ENCODE measurements at regions not wholly inside any gene's neighbourhood (a gene's known extent, or its start where the extent isn't known, plus 50 kb on each side); places are given as distances from the start of the nearest gene placed in this dataset.

- peak; percentile 10 for ATAC-seq (ENCODE audit: insufficient read depth, low FRiP score)
- WGBS, 2 donors: 75 to 85% methylated on average over 6 of the region's 6 CpGs
- H3K27ac ChIP-seq (ENCODE audit: low read depth in 1 of 2, low read length in 1 of 2): no peak overlapping the region
These were observed 518.5 kb downstream of the CD83 start for GRCh38 chr6:14635934-14636591.

GRCh38 chr6:14638435-14638905 is 520.9 kb downstream of the CD83 start:
- TF ChIP-seq CTCF (IDR thresholded peaks at IDR 0.05; ENCODE audit: control extremely low read depth, extremely low read depth): no peak
- H3K27ac ChIP-seq (ENCODE audit: low read depth in 1 of 2, low read length in 1 of 2): peak overlapping the region in 1 of 2 donors; percentile 96
- no peak for ATAC-seq (ENCODE audit: insufficient read depth, low FRiP score)
- H3K4me1 ChIP-seq (ENCODE audit: control insufficient read depth in 5 of 5, insufficient read depth in 5 of 5, low read length in 5 of 5): peaks cover 0 to 15% (median 7%) of the 10 kb centered on the region in 5 donors
- H3K36me3 ChIP-seq (ENCODE audit: control insufficient read depth in 4 of 4, insufficient read depth in 4 of 4, low read length in 4 of 4): no peaks in the 10 kb centered on the region
- peaks cover 0 to 3% (median 0%) of the 10 kb centered on the region in 3 donors for H3K27me3 ChIP-seq (ENCODE audit: control insufficient read depth in 3 of 3, insufficient read depth in 3 of 3, low read length in 2 of 3)
- WGBS, 2 donors: 39 to 49% methylated on average over 4 of the region's 4 CpGs
- no peak overlapping the region for H3K4me3 ChIP-seq
- H3K9ac ChIP-seq (ENCODE audit: insufficient read depth in 1 of 2, low read length in 2 of 2): no peak overlapping the region
- H3K9me3 ChIP-seq (ENCODE audit: control insufficient read depth in 4 of 4, insufficient read depth in 3 of 4, low read length in 3 of 4): no peaks in the 10 kb centered on the region
- DNase-seq: no peak

More at GRCh38 chr6:14635934-14636591, 518.5 kb downstream of the CD83 start:
- TF ChIP-seq CTCF (IDR thresholded peaks at IDR 0.05; ENCODE audit: control extremely low read depth, extremely low read depth): no peak
- no peak for DNase-seq
- Histone ChIP-seq H3K36me3 (ENCODE audit: control insufficient read depth in 4 of 4, insufficient read depth in 4 of 4, low read length in 4 of 4) (no peaks in the 10 kb centered on the region), H3K4me1 (ENCODE audit: control insufficient read depth in 5 of 5, insufficient read depth in 5 of 5, low read length in 5 of 5) (peaks cover 0 to 15% (median 7%) of the 10 kb centered on the region in 5 donors), H3K9ac (ENCODE audit: insufficient read depth in 1 of 2, low read length in 2 of 2) (no peak overlapping the region), H3K27me3 (ENCODE audit: control insufficient read depth in 3 of 3, insufficient read depth in 3 of 3, low read length in 2 of 3) (peaks cover 0 to 7% (median 3%) of the 10 kb centered on the region in 3 donors), H3K4me3 (no peak overlapping the region), H3K9me3 (ENCODE audit: control insufficient read depth in 4 of 4, insufficient read depth in 3 of 4, low read length in 3 of 4) (no peaks in the 10 kb centered on the region)

- ATAC-seq (ENCODE audit: insufficient read depth, low FRiP score) (no peak), DNase-seq (peak; percentile 73 to 85 (median 81))
- H3K27ac ChIP-seq (ENCODE audit: low read depth in 1 of 2, low read length in 1 of 2): peak overlapping the region in 1 of 2 donors; percentile 96
- no peak overlapping the region for H3K4me3 ChIP-seq
- H3K36me3 ChIP-seq (ENCODE audit: control insufficient read depth in 4 of 4, insufficient read depth in 4 of 4, low read length in 4 of 4): no peaks in the 10 kb centered on the region
- peaks cover 0 to 3% (median 0%) of the 10 kb centered on the region in 3 donors for H3K27me3 ChIP-seq (ENCODE audit: control insufficient read depth in 3 of 3, insufficient read depth in 3 of 3, low read length in 2 of 3)
- H3K9me3 ChIP-seq (ENCODE audit: control insufficient read depth in 4 of 4, insufficient read depth in 3 of 4, low read length in 3 of 4): peaks cover 0 to 2% (median 0%) of the 10 kb centered on the region in 4 donors
- no peak for TF ChIP-seq CTCF (IDR thresholded peaks at IDR 0.05; ENCODE audit: control extremely low read depth, extremely low read depth)
- WGBS, 2 donors: 9 to 19% methylated on average over 13 of the region's 13 CpGs
- peaks cover 0 to 15% (median 7%) of the 10 kb centered on the region in 5 donors for H3K4me1 ChIP-seq (ENCODE audit: control insufficient read depth in 5 of 5, insufficient read depth in 5 of 5, low read length in 5 of 5)
- peak overlapping the region in 1 of 2 donors; percentile 14 for H3K9ac ChIP-seq (ENCODE audit: insufficient read depth in 1 of 2, low read length in 2 of 2)
These were observed 521.6 kb downstream of the CD83 start for GRCh38 chr6:14638906-14639761.
